ENCODE measurements at regions not wholly inside any gene's neighbourhood (a gene's known extent, or its start where the extent isn't known, plus 50 kb on each side); places are given as distances from the start of the nearest gene placed in this dataset.

- no peak for DNase-seq
Measured at GRCh38 chr5:15447209-15447608, 52.8 kb upstream of the FBXL7 start.

DNA sequence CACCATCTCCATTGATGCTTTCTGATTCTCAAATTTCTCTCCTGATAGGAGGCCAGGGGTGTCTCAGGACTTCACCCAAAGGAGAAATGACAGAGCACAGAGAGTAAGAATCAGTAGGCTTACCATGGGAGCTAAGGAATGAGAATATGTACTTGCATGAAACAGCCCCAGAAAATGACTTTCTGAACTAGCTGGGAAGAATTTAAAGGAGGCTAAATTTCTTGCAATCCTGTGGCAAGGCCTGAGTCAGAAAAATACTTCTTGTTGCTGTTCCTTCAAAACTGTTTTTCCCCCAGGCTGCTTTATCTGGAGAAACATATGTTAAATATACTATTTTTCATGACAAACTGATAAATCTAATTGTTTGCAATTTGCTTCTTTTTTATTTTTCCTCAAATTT is 53.4 kb upstream of the FBXL7 start:
- DNase-seq: no peak

DNA sequence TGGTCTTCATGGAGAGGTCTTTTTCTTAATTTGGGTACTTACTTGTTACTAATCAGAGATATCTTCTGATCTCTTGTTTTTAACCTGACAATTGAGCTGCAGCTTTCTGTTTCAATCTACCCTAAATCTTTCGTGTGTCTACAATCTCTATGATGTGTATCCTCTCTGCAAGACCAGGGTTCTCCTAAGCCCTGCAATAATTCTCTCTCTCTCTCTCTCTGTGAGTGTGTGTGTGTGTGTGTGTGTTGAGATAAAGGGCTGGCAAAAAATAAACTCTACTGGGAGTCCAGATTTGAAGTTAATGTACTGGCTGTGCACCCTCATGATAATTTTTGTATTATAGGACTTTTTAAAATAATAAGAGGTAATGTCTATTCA is 57.8 kb upstream of the FBXL7 start:
- no peak for DNase-seq

GRCh38 chr5:15441433-15442192 is 58.4 kb upstream of the FBXL7 start:
- no peak for DNase-seq

GRCh38 chr5:15440434-15440833 is 59.5 kb upstream of the FBXL7 start:
- no peak for DNase-seq

GRCh38 chr5:15439801-15440200 is 60.2 kb upstream of the FBXL7 start:
- no peak for DNase-seq

DNA sequence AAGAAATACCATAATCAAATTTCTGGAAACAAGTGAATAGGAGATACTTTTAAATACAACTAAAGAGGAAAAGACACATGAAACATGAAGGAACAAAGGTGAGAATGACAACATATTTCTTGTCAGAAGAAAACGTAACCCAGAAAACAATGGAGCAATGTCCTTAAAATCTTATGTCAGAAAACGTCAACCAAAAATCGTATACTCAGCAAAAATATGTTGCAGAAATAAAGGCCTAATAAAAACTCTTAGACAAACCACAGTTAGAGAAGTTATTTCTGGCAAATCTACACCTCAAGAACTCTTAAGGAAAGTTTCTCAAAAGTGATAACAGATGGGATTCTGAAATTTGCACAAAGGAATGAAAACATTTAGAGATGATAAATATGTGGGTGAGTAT is 66.3 kb upstream of the FBXL7 start:
- DNase-seq: no peak

GRCh38 chr5:15431923-15432322 is 68.1 kb upstream of the FBXL7 start:
- DNase-seq: no peak

- DNase-seq: no peak
Measured at GRCh38 chr5:15425766-15426165, 74.2 kb upstream of the FBXL7 start.

- no peak for DNase-seq
Measured at GRCh38 chr5:15424769-15425168, 75.2 kb upstream of the FBXL7 start.

DNA sequence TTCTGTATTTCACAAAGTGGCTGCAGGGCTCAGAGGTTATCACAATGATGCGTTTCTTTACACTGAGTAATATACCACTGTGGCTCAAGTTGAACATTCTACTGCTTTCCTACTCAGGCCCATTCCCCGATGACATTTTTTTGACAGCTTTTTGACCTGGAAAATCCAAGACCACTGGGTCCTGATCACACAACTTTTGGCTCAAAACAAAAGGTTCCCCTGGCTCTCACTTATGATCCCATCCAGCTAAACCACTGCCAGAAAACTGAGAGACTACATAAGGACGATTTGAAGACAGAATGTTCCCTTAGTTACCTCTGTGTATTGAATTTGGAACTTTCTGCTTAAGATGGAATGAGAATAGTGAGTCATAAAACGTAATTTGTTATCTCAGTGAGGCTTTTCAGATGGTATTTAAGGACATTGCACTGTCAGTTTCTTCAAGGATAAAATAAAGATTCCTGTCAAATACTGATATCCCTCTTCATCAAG is 78.0 kb upstream of the FBXL7 start:
- DNase-seq: no peak

GRCh38 chr5:15421381-15421780 is 78.6 kb upstream of the FBXL7 start:
- no peak for DNase-seq

- DNase-seq: no peak
Measured at GRCh38 chr5:15420201-15420600, 79.8 kb upstream of the FBXL7 start.

GRCh38 chr5:15417156-15417555 is 82.8 kb upstream of the FBXL7 start:
- no peak for DNase-seq

DNA sequence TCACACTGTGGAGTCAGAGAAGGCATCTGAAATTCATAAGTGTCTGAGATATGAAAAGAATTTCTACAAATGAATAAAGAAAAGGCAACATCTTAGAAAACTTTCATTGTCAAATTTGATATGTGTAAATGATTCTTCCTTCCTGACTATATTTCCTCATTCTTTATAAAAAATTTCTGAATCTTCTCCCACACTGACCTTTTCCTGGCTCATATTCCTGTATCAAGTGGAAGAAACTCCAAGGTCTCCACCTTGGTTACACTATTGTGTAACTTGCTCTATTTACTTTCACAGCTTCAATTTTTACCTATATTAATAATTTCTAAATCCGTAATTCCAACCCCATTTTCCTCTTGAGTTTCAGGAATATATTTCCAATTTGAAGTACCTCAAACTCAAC is 93.5 kb upstream of the FBXL7 start:
- no peak for DNase-seq

- DNase-seq: no peak
Measured at GRCh38 chr5:15393146-15393545, 106.8 kb upstream of the FBXL7 start.

- DNase-seq: no peak
Measured at GRCh38 chr5:15391704-15392397, 108.1 kb upstream of the FBXL7 start.

DNA sequence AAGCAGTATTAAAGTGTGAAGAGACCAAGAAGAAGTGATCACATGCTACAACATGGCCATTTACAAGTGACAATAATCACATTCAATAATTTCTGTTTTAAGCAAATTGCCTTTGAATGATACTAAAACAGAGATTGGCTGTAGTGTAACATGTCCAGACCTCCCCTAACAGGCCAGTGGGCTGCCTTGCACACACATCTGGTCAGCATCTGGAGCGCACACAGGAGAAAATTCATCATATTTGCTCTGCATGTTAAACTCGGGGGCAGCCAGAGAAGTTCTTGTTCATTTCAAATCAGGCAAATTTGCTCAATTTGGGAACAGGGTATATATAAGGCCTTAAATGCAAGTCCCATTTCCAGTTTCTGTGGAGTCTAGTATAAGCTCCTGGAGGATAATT is 111.1 kb upstream of the FBXL7 start:
- DNase-seq: no peak

GRCh38 chr5:15387931-15388524 is 112.0 kb upstream of the FBXL7 start:
- DNase-seq: no peak

DNA sequence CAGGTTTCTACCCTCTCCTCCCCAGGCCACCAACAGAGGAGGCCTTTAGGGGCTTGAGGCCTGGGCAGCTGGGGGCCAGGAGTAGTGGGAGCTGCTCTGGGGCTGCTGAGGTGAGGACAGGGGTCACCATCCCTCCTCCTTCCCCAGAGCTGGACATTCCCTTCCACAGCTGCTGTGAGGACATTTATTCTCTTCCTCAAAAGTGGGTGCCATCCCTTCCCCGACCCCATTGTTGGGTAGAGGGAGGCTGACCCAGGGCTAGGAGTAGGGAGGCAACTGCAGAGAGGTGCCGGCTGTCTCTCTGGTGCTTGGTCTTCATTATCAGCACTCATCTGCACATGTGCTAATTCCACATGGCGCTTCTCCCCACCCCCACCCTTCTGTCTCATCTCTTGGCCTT is 113.9 kb upstream of the FBXL7 start:
- no peak for DNase-seq

DNA sequence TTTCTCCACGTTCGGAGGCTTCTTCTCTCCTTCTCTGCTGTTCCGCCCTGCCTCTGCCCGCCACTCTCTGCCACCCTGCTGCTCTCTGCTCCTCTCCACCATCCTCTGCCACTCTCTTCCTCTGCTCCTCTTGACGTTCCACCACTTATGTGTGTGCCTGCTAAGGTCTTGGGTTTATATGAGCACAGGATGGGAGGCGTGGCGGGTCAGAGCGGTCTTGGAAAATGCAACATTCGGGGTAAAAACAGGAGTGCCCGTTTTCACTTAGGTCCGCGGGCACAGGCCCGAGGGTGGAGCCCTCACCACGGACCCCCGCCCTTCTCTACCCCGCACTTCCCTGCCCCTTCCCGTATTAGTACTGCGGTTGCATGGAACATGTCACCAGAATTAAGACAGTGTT is 114.4 kb upstream of the FBXL7 start:
- no peak for DNase-seq

DNA sequence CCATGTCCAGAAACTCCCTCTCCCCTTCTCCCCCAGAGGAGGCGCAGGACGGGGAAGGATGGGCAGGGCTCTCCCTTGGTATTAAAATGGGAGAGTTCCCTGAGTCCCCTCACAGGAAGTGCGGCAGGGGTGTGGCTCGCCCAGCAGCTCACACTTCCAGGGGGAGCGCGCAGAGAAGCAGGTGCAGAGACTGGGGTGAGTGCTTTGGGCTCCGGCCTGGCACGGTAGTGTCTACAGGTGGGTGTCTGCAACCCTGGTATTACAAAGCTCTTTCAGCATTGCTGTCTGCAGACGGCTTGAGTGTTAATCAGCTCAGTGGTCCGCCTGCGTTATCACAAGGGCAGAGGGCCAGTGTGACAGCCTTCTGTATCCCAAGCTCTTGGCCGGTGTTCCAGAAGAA is 114.9 kb upstream of the FBXL7 start:
- no peak for DNase-seq

DNA sequence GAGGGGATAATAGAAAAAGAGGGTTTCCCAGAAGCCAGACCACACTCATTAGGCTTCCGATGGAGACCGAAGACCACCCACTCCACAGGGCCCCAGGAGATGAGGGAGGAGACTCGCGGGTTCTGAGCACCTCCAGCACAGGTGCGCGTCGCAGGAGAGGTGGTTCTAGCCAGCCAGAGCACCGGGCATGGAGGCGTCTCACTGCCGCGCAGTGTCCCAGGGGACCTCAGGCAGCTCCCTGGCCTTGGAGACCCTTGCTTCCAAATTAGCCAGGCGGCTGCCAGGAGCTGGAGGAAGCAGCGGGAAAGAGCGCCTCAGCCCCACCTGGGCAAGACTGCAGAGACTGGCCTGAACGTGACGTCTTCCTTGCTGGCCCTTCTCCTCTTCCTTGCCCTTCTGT is 115.4 kb upstream of the FBXL7 start:
- DNase-seq: no peak

GRCh38 chr5:15384176-15384575 is 115.8 kb upstream of the FBXL7 start:
- DNase-seq: no peak
